OCI-LY1 (cell line): ENCODE measurements at regions not wholly inside any gene's neighbourhood (a gene's known extent, or its start where the extent isn't known, plus 50 kb on each side); places are given as distances from the start of the nearest gene placed in this dataset.

Source experiments
- H2AFZ ChIP-seq: fragments of 200-600 bp; sonication (generic), shearing (Covaris generic); 2 replicates; pipeline ENCODE4 v1.6.0; 2014; ENCODE audit warnings: antibody characterized with exemption, mild to moderate bottlenecking, low read length
- H3F3A ChIP-seq: fragments of 200-600 bp; sonication (generic), shearing (Covaris generic); 2 replicates; pipeline ENCODE4 v1.6.0; 2014; ENCODE audit warnings: mild to moderate bottlenecking, antibody characterized with exemption, low read length, moderate library complexity; ENCODE audit not compliant: insufficient read depth
- H3K27ac ChIP-seq: fragments of 200-600 bp; sonication (generic); 2 replicates; pipeline ENCODE4 v1.5.1; 2014; ENCODE audit warnings: low read length, mixed run types, mild to moderate bottlenecking, low read depth; ENCODE audit not compliant: poor library complexity, severe bottlenecking
- H3K27me3 ChIP-seq: fragments of 200-600 bp; sonication (generic); 2 replicates; pipeline ENCODE4 v1.6.0; 2014; ENCODE audit warnings: antibody characterized with exemption, mild to moderate bottlenecking, low read length, moderate library complexity; ENCODE audit not compliant: insufficient read depth
- H3K36me3 ChIP-seq: fragments of 200-600 bp; sonication (generic); 2 replicates; pipeline ENCODE4 v1.6.1; 2014; ENCODE audit warnings: mild to moderate bottlenecking, antibody characterized with exemption, low read length, moderate library complexity, mixed read lengths; ENCODE audit not compliant: insufficient read depth
- H3K4me1 ChIP-seq: fragments of 200-600 bp; sonication (generic); 2 replicates; pipeline ENCODE4 v1.5.1; 2014; ENCODE audit warnings: mild to moderate bottlenecking, low read length, moderate library complexity; ENCODE audit not compliant: insufficient read depth, severe bottlenecking
- H3K4me2 ChIP-seq: fragments of 200-600 bp; sonication (generic), shearing (Covaris generic); 2 replicates; pipeline ENCODE4 v1.6.1; 2014; ENCODE audit warnings: low read length
- H3K4me3 ChIP-seq: fragments of 200-600 bp; sonication (generic); 2 replicates; pipeline ENCODE4 v1.5.1; 2014; ENCODE audit warnings: low read length, low read depth, mild to moderate bottlenecking, mixed read lengths; ENCODE audit not compliant: poor library complexity, severe bottlenecking
- H3K79me2 ChIP-seq: fragments of 200-600 bp; shearing (Covaris generic); 2 replicates; pipeline ENCODE4 v1.6.1; 2016; ENCODE audit warnings: mixed run types, low read length, mixed read lengths; ENCODE audit not compliant: insufficient read depth
- H3K9ac ChIP-seq: fragments of 200-600 bp; sonication (generic), shearing (Covaris generic); 2 replicates; pipeline ENCODE4 v1.6.1; 2014; ENCODE audit warnings: mild to moderate bottlenecking, low read length, mixed read lengths
- H3K9me2 ChIP-seq: fragments of 200-600 bp; sonication (generic), shearing (Covaris generic); 2 replicates; pipeline ENCODE4 v1.6.1; 2014; ENCODE audit warnings: low read depth, mild to moderate bottlenecking, low read length, mixed read lengths
- H3K9me3 ChIP-seq: fragments of 200-600 bp; shearing (Covaris generic); 2 replicates; pipeline ENCODE4 v1.6.1; 2014; ENCODE audit warnings: low read length, mixed read lengths
- H4K20me1 ChIP-seq: fragments of 200-600 bp; sonication (generic), shearing (Covaris generic); 2 replicates; pipeline ENCODE4 v1.6.0; 2016; ENCODE audit warnings: mild to moderate bottlenecking, low read length; ENCODE audit not compliant: insufficient read depth
- EZH2 ChIP-seq: fragments of 200-600 bp; sonication (generic), shearing (Covaris generic); IDR thresholded peaks from 2 replicates; pipeline ENCODE4 v1.8.0; 2017; ENCODE audit warnings: borderline replicate concordance, mixed run types, mild to moderate bottlenecking, antibody characterized with exemption, low read length, moderate library complexity, mixed read lengths
- TF ChIP-seq, protein P1 (sequence below): fragments of 200-600 bp; sonication (generic), shearing (Covaris generic); IDR thresholded peaks from 2 replicates; pipeline ENCODE4 v1.5.1; 2017; ENCODE audit warnings: mild to moderate bottlenecking, antibody characterized with exemption, low read length, moderate library complexity, mixed read lengths

DNA sequence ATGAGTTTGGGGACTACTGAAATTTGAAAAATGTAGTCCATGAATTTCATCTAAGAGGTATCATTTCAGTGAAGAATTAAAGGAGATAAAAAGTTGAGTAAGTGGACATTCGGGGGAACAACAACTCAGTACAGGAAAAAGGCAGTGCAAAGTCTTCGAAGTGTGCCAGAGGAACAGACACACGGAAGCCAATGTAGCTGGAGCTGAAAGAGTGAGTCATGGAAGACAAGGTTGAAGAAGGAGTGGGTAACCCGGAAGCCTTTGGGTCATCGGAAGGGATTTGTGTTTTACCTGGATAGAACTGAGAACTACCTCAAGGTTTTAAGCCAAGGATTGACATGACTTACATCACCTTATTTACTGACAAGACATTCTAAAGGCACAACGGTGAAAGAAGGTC, 733.4 kb downstream of the NCAM2 start:
- H3K79me2 ChIP-seq, result no peaks in the 10 kb centered on the region
- no peaks in the 10 kb centered on the region for H3K4me1 ChIP-seq
- H3K9ac ChIP-seq, result no peak overlapping the region
- H3K4me2 ChIP-seq, result no peak overlapping the region
- H3K36me3 ChIP-seq, result no peaks in the 10 kb centered on the region
- no peaks in the 10 kb centered on the region for H3K9me2 ChIP-seq
- H3F3A ChIP-seq, result no peaks in the 10 kb centered on the region
- H4K20me1 ChIP-seq, result no peaks in the 10 kb centered on the region
- no peaks in the 10 kb centered on the region for H3K27me3 ChIP-seq
- no peak overlapping the region for H3K27ac ChIP-seq
- H3K9me3 ChIP-seq, result no peaks in the 10 kb centered on the region
- H2AFZ ChIP-seq, result no peak overlapping the region
- H3K4me3 ChIP-seq, result no peak overlapping the region
- no peak for TF ChIP-seq EZH2
- TF ChIP-seq, protein P1, sequence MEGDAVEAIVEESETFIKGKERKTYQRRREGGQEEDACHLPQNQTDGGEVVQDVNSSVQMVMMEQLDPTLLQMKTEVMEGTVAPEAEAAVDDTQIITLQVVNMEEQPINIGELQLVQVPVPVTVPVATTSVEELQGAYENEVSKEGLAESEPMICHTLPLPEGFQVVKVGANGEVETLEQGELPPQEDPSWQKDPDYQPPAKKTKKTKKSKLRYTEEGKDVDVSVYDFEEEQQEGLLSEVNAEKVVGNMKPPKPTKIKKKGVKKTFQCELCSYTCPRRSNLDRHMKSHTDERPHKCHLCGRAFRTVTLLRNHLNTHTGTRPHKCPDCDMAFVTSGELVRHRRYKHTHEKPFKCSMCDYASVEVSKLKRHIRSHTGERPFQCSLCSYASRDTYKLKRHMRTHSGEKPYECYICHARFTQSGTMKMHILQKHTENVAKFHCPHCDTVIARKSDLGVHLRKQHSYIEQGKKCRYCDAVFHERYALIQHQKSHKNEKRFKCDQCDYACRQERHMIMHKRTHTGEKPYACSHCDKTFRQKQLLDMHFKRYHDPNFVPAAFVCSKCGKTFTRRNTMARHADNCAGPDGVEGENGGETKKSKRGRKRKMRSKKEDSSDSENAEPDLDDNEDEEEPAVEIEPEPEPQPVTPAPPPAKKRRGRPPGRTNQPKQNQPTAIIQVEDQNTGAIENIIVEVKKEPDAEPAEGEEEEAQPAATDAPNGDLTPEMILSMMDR, result no peak

GRCh38 chr21:21734088-21734487, 735.9 kb downstream of the NCAM2 start:
- H3K79me2 ChIP-seq, result no peaks in the 10 kb centered on the region
- no peak overlapping the region for H3K4me2 ChIP-seq
- no peaks in the 10 kb centered on the region for H3K9me2 ChIP-seq
- TF ChIP-seq, protein P1, result no peak
- no peak for TF ChIP-seq EZH2
- no peaks in the 10 kb centered on the region for H3K9me3 ChIP-seq
- no peak overlapping the region for H3K4me3 ChIP-seq
- no peaks in the 10 kb centered on the region for H3K27me3 ChIP-seq
- H3F3A ChIP-seq, result no peaks in the 10 kb centered on the region
- no peak overlapping the region for H2AFZ ChIP-seq
- no peaks in the 10 kb centered on the region for H4K20me1 ChIP-seq
- H3K9ac ChIP-seq, result no peak overlapping the region
- no peaks in the 10 kb centered on the region for H3K4me1 ChIP-seq
- no peaks in the 10 kb centered on the region for H3K36me3 ChIP-seq
- H3K27ac ChIP-seq, result no peak overlapping the region

DNA sequence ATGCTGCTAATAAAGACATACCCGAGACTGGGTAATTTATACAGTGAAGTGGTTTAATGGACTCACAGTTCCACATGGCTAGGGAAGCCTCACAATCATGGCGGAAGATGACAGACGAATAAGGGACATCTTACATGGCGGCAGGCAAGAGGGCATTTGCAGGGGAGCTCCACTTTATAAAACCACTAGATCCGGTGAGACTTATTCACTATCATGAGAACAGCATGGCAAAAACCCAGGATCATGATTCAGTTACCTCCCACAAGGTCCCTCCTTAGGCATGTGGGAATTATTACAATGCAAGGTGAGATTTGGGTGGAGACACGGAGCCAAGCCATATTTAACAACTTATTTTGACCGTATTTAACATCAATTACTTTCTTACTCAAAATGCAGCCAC, 739.0 kb downstream of the NCAM2 start:
- no peaks in the 10 kb centered on the region for H3K27me3 ChIP-seq
- no peaks in the 10 kb centered on the region for H3K9me3 ChIP-seq
- no peak overlapping the region for H2AFZ ChIP-seq

More for the DNA sequence above, 739.0 kb downstream of the NCAM2 start:
- Histone ChIP-seq H3K4me2 (no peak overlapping the region), H3F3A (no peaks in the 10 kb centered on the region), H3K79me2 (no peaks in the 10 kb centered on the region), H3K4me1 (no peaks in the 10 kb centered on the region), H3K36me3 (no peaks in the 10 kb centered on the region), H3K4me3 (no peak overlapping the region), H3K9ac (no peak overlapping the region), H3K9me2 (no peaks in the 10 kb centered on the region), H4K20me1 (no peaks in the 10 kb centered on the region), H3K27ac (no peak overlapping the region)
- no peak for TF ChIP-seq EZH2
- TF ChIP-seq, protein P1, result no peak
